GM21526 (cell line): ENCODE measurements at regions not wholly inside any gene's neighbourhood (a gene's known extent, or its start where the extent isn't known, plus 50 kb on each side); places are given as distances from the start of the nearest gene placed in this dataset.

Experiments
- ATAC-seq: cut with Tn5 transposase; IDR thresholded peaks from one replicate; pipeline ENCODE4 v1.9.1; 2021; ENCODE audit warnings: moderate library complexity; ENCODE audit not compliant: unreplicated experiment, low FRiP score

GRCh38 chr18:75477900-75478299 is 50.4 kb upstream of the SMIM21 start:
- no peak for ATAC-seq
